ENCODE measurements at regions not wholly inside any gene's neighbourhood (a gene's known extent, or its start where the extent isn't known, plus 50 kb on each side); places are given as distances from the start of the nearest gene placed in this dataset.

- ATAC-seq (ENCODE audit: insufficient read depth, low FRiP score) (no peak), DNase-seq (no peak)
- Histone ChIP-seq H3K27me3 (ENCODE audit: control insufficient read depth in 3 of 3, insufficient read depth in 3 of 3, low read length in 2 of 3) (no peaks in the 10 kb centered on the region), H3K9me3 (ENCODE audit: control insufficient read depth in 4 of 4, insufficient read depth in 3 of 4, low read length in 3 of 4) (no peaks in the 10 kb centered on the region), H3K36me3 (ENCODE audit: control insufficient read depth in 4 of 4, insufficient read depth in 4 of 4, low read length in 4 of 4) (no peaks in the 10 kb centered on the region), H3K27ac (ENCODE audit: low read depth in 1 of 2, low read length in 1 of 2) (no peak overlapping the region), H3K4me3 (no peak overlapping the region), H3K9ac (ENCODE audit: insufficient read depth in 1 of 2, low read length in 2 of 2) (no peak overlapping the region), H3K4me1 (ENCODE audit: control insufficient read depth in 5 of 5, insufficient read depth in 5 of 5, low read length in 5 of 5) (peaks cover 0 to 4% (median 0%) of the 10 kb centered on the region in 5 donors)
- WGBS, 2 donors = 92% methylated on average over 2 of the region's 2 CpGs
- no peak for TF ChIP-seq CTCF (IDR thresholded peaks at IDR 0.05; ENCODE audit: control extremely low read depth, extremely low read depth)
Observed at GRCh38 chr21:16409352-16409751, 679.6 kb downstream of the USP25 start.

- WGBS, 2 donors = 50 to 65% methylated on average over 2 of the region's 2 CpGs
- no peak overlapping the region for H3K4me3 ChIP-seq
- no peak for TF ChIP-seq CTCF (IDR thresholded peaks at IDR 0.05; ENCODE audit: control extremely low read depth, extremely low read depth)
- no peak overlapping the region for H3K27ac ChIP-seq (ENCODE audit: low read depth in 1 of 2, low read length in 1 of 2)
- no peak for ATAC-seq (ENCODE audit: insufficient read depth, low FRiP score)
- no peaks in the 10 kb centered on the region for H3K9me3 ChIP-seq (ENCODE audit: control insufficient read depth in 4 of 4, insufficient read depth in 3 of 4, low read length in 3 of 4)
- peaks cover 0 to 24% (median 0%) of the 10 kb centered on the region in 5 donors for H3K4me1 ChIP-seq (ENCODE audit: control insufficient read depth in 5 of 5, insufficient read depth in 5 of 5, low read length in 5 of 5)
- DNase-seq = peak in 1 of 3 donors; percentile 23
- no peaks in the 10 kb centered on the region for H3K27me3 ChIP-seq (ENCODE audit: control insufficient read depth in 3 of 3, insufficient read depth in 3 of 3, low read length in 2 of 3)
- no peaks in the 10 kb centered on the region for H3K36me3 ChIP-seq (ENCODE audit: control insufficient read depth in 4 of 4, insufficient read depth in 4 of 4, low read length in 4 of 4)
- H3K9ac ChIP-seq (ENCODE audit: insufficient read depth in 1 of 2, low read length in 2 of 2) = no peak overlapping the region
Observed at GRCh38 chr21:16418226-16418625, 688.4 kb downstream of the USP25 start.

- Histone ChIP-seq H3K4me1 (ENCODE audit: control insufficient read depth in 5 of 5, insufficient read depth in 5 of 5, low read length in 5 of 5) (peaks cover 0 to 24% (median 0%) of the 10 kb centered on the region in 5 donors), H3K9me3 (ENCODE audit: control insufficient read depth in 4 of 4, insufficient read depth in 3 of 4, low read length in 3 of 4) (no peaks in the 10 kb centered on the region), H3K4me3 (no peak overlapping the region), H3K27ac (ENCODE audit: low read depth in 1 of 2, low read length in 1 of 2) (peak overlapping the region; percentile 33 to 83), H3K27me3 (ENCODE audit: control insufficient read depth in 3 of 3, insufficient read depth in 3 of 3, low read length in 2 of 3) (no peaks in the 10 kb centered on the region), H3K9ac (ENCODE audit: insufficient read depth in 1 of 2, low read length in 2 of 2) (no peak overlapping the region), H3K36me3 (ENCODE audit: control insufficient read depth in 4 of 4, insufficient read depth in 4 of 4, low read length in 4 of 4) (no peaks in the 10 kb centered on the region)
- WGBS, 2 donors = 84 to 92% methylated on average over 5 of the region's 5 CpGs
- ATAC-seq (ENCODE audit: insufficient read depth, low FRiP score) (no peak), DNase-seq (peak in 1 of 3 donors; percentile 17)
- no peak for TF ChIP-seq CTCF (IDR thresholded peaks at IDR 0.05; ENCODE audit: control extremely low read depth, extremely low read depth)
Observed at GRCh38 chr21:16418642-16419041, 688.9 kb downstream of the USP25 start.

Measured in lung (tissue), 11 donors.